ENCODE measurements at regions not wholly inside any gene's neighbourhood (a gene's known extent, or its start where the extent isn't known, plus 50 kb on each side); places are given as distances from the start of the nearest gene placed in this dataset.
"Not testable (repeated sequence)": the region's sequence is repeated elsewhere in the genome, so short reads cannot be mapped to it uniquely, and the experiment has no call there.

DNA sequence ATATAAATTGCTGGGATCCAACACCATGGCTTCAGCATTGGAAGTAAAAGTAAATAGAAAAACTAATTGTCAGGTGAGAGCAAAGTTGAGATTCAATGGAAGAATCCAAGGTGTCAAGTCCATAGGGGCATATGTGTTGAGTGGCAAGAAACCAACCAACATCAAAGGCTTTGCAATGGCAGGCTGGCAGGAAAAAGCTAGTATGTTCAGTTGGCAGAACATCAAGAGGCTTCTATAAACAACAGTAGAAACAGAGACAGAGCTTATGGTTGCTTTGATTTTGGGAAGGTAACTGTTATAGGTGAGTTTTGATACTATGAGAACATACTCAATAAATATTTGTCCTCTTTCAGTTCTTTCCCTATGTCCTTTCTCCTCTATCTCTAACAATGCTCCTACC is 553.7 kb upstream of the MDGA2 start:
- no peak for ATAC-seq (replicated peaks in 6 of 8)
- Histone ChIP-seq H3K4me1 (replicated peaks in 1 of 2) (no peaks in the 10 kb centered on the region), H3K27ac (no peak overlapping the region), H3K4me3 (no peak overlapping the region)
- in situ Hi-C loops (cut with MboI; ENCODE audit: low pct_unique_long_range_greater_than_20kb in 2 of 9, low sequenced_read_pairs in 9 of 9, unreplicated experiment in 9 of 9) = no loop called here

DNA sequence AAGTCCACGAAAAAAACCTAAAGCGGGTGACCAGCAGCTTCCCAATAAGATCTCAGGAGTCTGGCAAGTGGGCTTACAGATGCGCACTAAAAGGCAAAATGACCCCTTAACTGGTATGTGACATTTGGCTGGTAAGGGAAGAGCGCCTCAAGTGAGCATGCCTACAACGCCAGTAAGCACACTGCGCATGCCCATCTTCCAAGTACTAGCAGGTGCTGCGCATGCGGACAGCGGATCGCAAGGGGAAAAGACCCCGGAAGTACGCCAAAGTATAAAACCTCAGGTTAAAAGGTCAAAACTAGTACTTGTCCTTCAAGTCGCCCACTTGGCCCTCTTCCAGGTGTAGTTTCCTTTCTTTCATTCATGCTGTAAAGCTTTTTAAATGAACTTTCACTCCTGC is 518.5 kb upstream of the MDGA2 start:
- WGBS, 10 experiments = 58 to 100% (median 92%) methylated on average over 1 to 10 of the region's 13 CpGs
- ATAC-seq (replicated peaks in 6 of 8) = no peak
- in situ Hi-C loops (cut with MboI; ENCODE audit: low pct_unique_long_range_greater_than_20kb in 2 of 9, low sequenced_read_pairs in 9 of 9, unreplicated experiment in 9 of 9) = no loop called here
- Histone ChIP-seq H3K4me3 (no peak overlapping the region), H3K27ac (no peak overlapping the region), H3K4me1 (replicated peaks in 1 of 2) (no peaks in the 10 kb centered on the region)

DNA sequence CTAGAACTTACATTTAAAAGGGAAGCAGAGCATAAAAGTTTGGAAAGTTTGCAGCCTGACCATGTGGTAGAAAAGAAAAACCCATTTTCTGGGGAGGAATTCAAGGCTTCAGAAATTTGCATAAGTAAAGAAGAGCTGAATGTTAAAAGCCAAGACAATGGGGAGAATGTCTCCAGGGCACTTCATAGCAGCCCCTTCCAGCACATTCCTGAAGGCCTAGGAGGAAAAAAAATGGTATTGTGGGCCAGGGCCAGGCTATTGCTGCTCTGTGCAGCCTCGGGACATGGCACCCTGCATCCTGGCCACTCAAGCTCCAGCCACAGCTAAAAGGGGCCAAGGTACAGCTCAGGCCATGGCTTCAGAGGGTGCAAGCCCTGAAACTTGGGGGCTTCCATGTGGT is 474.2 kb upstream of the MDGA2 start:
- H3K4me3 ChIP-seq; ATAC-seq (replicated peaks in 6 of 8); H3K4me1 ChIP-seq (replicated peaks in 1 of 2); in situ Hi-C loops (cut with MboI; ENCODE audit: low pct_unique_long_range_greater_than_20kb in 2 of 9, low sequenced_read_pairs in 9 of 9, unreplicated experiment in 9 of 9); H3K27ac ChIP-seq: not testable (repeated sequence)
- 17 to 100% (median 67%) methylated on average over 1 of the region's 1 CpG; no CpG with 5 or more reads in 5 of the 10 experiments for WGBS, 10 experiments

DNA sequence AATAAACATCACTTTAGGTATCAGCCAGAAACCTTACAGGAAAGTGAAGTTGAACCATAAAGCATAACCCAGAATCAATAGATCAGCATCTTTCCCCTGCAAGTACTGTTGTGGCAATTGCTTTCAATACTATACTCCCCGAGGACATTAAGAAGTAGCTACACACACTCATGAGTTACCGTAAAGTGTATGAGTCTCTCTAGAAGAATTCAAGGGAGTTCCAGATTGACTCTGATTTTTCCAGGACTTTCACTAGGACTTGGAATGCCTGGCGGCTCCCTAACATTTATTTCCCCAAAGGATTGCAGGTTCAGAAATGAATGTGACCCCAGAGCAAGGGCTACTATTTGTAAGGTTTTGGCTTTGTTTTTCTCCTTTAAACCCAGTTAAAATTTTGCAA is 465.4 kb upstream of the MDGA2 start:
- Histone ChIP-seq H3K27ac (no peak overlapping the region), H3K4me1 (replicated peaks in 1 of 2) (no peaks in the 10 kb centered on the region), H3K4me3 (no peak overlapping the region)
- ATAC-seq (replicated peaks in 6 of 8) = no peak
- in situ Hi-C loops (cut with MboI; ENCODE audit: low pct_unique_long_range_greater_than_20kb in 2 of 9, low sequenced_read_pairs in 9 of 9, unreplicated experiment in 9 of 9) = no loop called here
- 7 to 100% (median 72%) methylated on average over 2 to 3 of the region's 3 CpGs; no CpG with 5 or more reads in 1 of the 10 experiments for WGBS, 10 experiments

DNA sequence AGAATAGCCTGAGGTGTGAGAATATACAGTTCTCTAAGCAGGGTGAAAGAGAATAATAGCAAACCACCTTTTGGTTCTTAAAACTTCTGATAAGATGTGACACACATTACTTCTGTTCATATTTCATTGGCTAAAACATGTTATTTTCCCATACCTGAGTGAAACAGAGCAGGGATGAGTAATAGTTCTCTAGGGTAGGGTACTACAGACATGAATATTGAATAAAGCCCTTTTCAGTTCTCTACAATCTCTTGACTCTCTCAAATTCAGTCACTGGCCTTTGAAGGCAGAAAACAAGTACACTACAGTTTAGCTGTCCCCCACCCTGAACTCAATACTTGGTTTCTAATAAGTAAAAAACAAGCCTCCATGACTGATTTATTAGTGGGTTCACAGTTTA is 454.1 kb upstream of the MDGA2 start:
- in situ Hi-C loops (cut with MboI; ENCODE audit: low pct_unique_long_range_greater_than_20kb in 2 of 9, low sequenced_read_pairs in 9 of 9, unreplicated experiment in 9 of 9) = no loop called here
- no peak for ATAC-seq (replicated peaks in 6 of 8)
- H3K4me1 ChIP-seq (replicated peaks in 1 of 2) = no peaks in the 10 kb centered on the region
- no peak overlapping the region for H3K4me3 ChIP-seq
- no peak overlapping the region for H3K27ac ChIP-seq

DNA sequence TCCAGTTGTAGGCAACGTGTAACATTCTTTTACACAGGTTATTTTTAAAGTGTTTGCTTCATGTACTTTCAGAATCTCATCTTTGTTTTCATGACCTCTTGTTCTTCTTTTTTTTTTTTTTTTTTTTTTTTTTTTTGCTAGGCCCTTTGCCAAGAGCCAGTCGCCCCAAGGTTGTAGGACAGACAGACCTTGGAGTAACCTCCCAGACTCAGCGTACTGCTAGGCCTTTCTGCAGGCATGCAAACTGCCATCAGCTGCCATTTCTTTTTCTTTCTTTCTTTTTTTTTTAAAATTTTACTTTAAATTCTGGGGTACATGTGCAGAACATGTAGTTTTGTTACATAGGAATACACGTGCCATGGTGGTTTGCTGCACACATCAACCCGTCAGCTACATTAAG is 452.3 kb upstream of the MDGA2 start:
- Histone ChIP-seq H3K4me1 (replicated peaks in 1 of 2) (no peaks in the 10 kb centered on the region), H3K4me3 (no peak overlapping the region), H3K27ac (no peak overlapping the region)
- in situ Hi-C loops (cut with MboI; ENCODE audit: low pct_unique_long_range_greater_than_20kb in 2 of 9, low sequenced_read_pairs in 9 of 9, unreplicated experiment in 9 of 9) = no loop called here
- 0 to 96% (median 77%) methylated on average over 2 to 5 of the region's 5 CpGs; no CpG with 5 or more reads in 1 of the 10 experiments for WGBS, 10 experiments
- ATAC-seq (replicated peaks in 6 of 8) = no peak

DNA sequence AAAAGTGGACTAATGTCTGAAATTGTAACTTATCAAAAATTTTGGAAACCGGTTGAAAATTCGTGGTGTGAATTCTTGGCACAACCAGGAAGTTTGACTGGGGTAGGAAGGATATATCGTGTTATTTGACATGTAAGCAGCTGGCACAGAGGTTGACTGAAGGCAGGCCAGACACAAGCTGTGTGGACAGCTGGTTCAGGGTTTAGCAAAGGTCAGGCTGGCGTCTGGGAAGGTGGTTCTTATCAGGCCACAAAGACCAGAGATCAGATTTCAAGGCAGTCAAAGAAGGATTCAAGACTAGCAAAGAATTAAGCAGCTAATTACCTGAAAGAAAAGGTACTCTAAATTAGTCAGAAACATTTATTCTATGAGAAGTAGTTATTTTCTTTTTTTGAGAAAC is 450.2 kb upstream of the MDGA2 start:
- no peak overlapping the region for H3K4me3 ChIP-seq
- in situ Hi-C loops (cut with MboI; ENCODE audit: low pct_unique_long_range_greater_than_20kb in 2 of 9, low sequenced_read_pairs in 9 of 9, unreplicated experiment in 9 of 9) = no loop called here
- H3K27ac ChIP-seq = no peak overlapping the region
- 0 to 81% (median 50%) methylated on average over 2 to 4 of the region's 4 CpGs; no CpG with 5 or more reads in 1 of the 10 experiments for WGBS, 10 experiments
- no peaks in the 10 kb centered on the region for H3K4me1 ChIP-seq (replicated peaks in 1 of 2)
- ATAC-seq (replicated peaks in 6 of 8) = no peak

DNA sequence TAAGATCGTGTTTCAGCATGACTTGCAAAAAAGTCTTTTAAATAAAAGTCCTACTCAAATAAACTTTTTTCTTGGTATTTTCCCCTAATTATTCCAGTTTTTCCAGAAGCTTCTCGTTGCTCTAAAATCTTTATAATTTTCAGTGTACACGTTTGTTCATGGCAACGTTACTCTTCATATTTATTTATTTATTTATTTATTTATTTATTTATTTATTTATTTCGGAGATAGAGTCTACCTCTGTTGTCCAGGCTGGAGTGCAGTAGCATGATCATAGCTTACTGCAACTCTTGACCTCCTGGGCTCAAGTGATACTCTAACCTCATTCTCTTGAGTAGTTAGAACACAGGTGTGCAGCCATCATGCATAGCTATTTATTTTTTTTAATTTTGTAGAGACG is 438.3 kb upstream of the MDGA2 start:
- ATAC-seq (replicated peaks in 6 of 8) = no peak
- no peak overlapping the region for H3K4me3 ChIP-seq
- H3K4me1 ChIP-seq (replicated peaks in 1 of 2) = no peaks in the 10 kb centered on the region
- in situ Hi-C loops (cut with MboI; ENCODE audit: low pct_unique_long_range_greater_than_20kb in 2 of 9, low sequenced_read_pairs in 9 of 9, unreplicated experiment in 9 of 9) = no loop called here
- H3K27ac ChIP-seq = no peak overlapping the region
- 16 to 97% (median 79%) methylated on average over 3 to 6 of the region's 6 CpGs for WGBS, 10 experiments

DNA sequence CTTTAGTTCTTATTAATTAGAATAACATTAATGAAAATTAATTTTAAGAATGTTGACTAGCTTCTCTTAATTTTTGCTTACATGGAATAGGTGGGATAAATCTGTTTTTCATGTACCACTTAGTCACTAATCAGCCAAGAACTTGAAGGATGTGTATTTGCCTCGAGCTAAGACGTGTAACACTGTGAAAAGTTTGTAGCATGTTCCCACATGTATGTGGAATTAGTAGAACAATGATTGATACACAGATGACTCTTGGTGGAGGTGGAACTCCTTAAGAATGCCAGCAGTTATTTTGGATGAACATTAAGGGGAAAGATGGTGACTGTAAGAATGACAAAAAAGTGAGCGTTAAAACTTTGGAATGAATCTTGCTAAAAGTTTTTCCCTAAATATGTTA is 435.7 kb upstream of the MDGA2 start:
- 0 to 100% (median 73%) methylated on average over 1 to 3 of the region's 3 CpGs; no CpG with 5 or more reads in 1 of the 10 experiments for WGBS, 10 experiments
- in situ Hi-C loops (cut with MboI; ENCODE audit: low pct_unique_long_range_greater_than_20kb in 2 of 9, low sequenced_read_pairs in 9 of 9, unreplicated experiment in 9 of 9) = no loop called here
- no peak overlapping the region for H3K4me3 ChIP-seq
- no peaks in the 10 kb centered on the region for H3K4me1 ChIP-seq (replicated peaks in 1 of 2)
- H3K27ac ChIP-seq = no peak overlapping the region
- no peak for ATAC-seq (replicated peaks in 6 of 8)

DNA sequence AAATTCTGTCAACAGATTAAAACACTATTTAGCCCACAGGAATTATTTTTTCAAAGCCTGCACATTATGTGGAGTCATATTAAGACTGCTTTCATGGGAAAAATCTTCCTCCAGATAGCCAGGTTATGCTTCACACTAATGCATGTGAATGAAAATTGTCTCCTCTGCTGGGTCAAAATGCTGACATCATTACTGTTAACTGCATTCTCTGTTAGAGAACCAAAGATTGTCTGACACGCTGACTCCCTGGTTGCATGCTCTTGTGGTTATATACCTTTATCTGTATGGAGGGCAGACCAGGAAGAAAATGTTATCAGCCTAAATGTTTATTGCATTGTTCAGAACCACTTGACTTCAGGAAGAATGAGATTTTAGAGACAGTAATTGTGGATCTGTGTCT is 432.2 kb upstream of the MDGA2 start:
- in situ Hi-C loops (cut with MboI; ENCODE audit: low pct_unique_long_range_greater_than_20kb in 2 of 9, low sequenced_read_pairs in 9 of 9, unreplicated experiment in 9 of 9) = no loop called here
- WGBS, 10 experiments = 20 to 100% (median 67%) methylated on average over 1 of the region's 1 CpG; no CpG with 5 or more reads in 3 of the 10 experiments
- ATAC-seq (replicated peaks in 6 of 8) = peak in 3 of 8 experiments; percentile 37 to 50 (median 47)

DNA sequence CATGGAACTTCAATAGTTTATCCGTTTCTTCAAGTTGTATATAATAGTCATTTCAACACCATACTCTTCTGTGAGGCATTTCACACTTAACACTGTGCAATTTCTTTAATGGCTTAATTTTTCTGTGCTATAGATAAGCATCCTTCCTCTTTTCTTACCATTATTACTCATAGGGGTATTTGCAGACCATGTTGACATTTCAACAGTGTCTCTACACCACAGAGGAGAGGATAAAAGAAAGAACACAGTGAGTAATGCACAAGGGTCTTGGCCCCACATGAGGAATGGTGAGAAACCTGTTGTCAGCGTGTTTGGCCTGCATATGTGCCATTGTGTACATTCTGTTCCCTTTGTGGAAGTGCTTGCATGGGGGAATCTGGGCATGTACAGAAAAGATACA is 421.5 kb upstream of the MDGA2 start:
- 0 to 90% (median 29%) methylated on average over 1 to 2 of the region's 2 CpGs; no CpG with 5 or more reads in 2 of the 10 experiments for WGBS, 10 experiments
- no peak overlapping the region for H3K4me3 ChIP-seq

More for the DNA sequence above, 432.2 kb upstream of the MDGA2 start:
- no peak overlapping the region for H3K27ac ChIP-seq
- no peaks in the 10 kb centered on the region for H3K4me1 ChIP-seq (replicated peaks in 1 of 2)
- no peak overlapping the region for H3K4me3 ChIP-seq

DNA sequence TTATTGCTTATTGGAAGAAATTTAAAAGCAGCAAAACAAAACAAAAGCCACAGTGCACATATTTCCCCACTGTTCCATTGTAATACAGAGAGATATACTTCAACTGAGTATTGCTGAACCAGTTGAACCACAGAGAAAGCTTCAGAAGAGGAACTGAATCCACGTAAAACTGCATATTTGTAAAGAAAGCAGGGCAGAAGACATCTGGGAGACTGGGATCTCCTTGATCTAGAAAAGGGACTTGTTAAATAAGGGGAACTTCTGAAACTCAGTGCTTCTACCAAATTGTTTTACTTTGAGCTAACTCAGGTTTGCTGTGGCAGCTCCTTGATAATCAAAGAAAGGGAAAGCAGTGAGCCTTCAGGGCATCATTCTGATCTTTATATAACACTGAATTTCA is 411.1 kb upstream of the MDGA2 start:
- ATAC-seq (replicated peaks in 6 of 8) = no peak
- WGBS, 10 experiments = 0 to 100% (median 33%) methylated on average over 1 of the region's 1 CpG; no CpG with 5 or more reads in 3 of the 10 experiments
- Histone ChIP-seq H3K4me3 (no peak overlapping the region), H3K27ac (no peak overlapping the region), H3K4me1 (replicated peaks in 1 of 2) (no peaks in the 10 kb centered on the region)
- in situ Hi-C loops (cut with MboI; ENCODE audit: low pct_unique_long_range_greater_than_20kb in 2 of 9, low sequenced_read_pairs in 9 of 9, unreplicated experiment in 9 of 9) = no loop called here

More for the DNA sequence above, 421.5 kb upstream of the MDGA2 start:
- Histone ChIP-seq H3K27ac (no peak overlapping the region), H3K4me1 (replicated peaks in 1 of 2) (peaks cover 0 to 6% of the 10 kb centered on the region in 2 donors)
- peak in 2 of 8 experiments; percentile 44 to 81 for ATAC-seq (replicated peaks in 6 of 8)
- in situ Hi-C loops (cut with MboI; ENCODE audit: low pct_unique_long_range_greater_than_20kb in 2 of 9, low sequenced_read_pairs in 9 of 9, unreplicated experiment in 9 of 9) = no loop called here

DNA sequence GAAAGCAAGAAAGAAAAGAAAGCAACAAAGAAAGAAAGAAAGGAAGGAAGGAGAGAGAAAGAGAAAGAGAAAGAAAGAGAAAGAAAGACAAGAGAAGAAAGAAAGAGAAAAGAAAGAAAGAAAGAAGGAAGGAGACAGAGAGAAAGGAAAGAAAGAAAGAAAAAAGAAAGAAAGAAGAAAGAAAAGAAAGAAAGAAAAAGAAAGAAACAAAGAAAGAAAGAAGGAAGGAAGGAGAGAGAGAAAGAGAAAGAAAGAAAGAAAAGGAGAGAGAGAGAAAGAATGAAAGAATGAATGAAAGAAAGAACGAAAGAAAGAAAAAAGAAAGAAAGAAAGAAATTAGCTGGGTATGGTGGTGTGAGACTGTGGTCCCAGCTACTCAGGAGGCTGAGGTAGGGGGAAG is 400.1 kb upstream of the MDGA2 start:
- in situ Hi-C loops (cut with MboI; ENCODE audit: low pct_unique_long_range_greater_than_20kb in 2 of 9, low sequenced_read_pairs in 9 of 9, unreplicated experiment in 9 of 9) = no loop called here
- H3K4me3 ChIP-seq = no peak overlapping the region
- WGBS, 10 experiments = 0 to 100% (median 83%) methylated on average over 1 of the region's 1 CpG; no CpG with 5 or more reads in 1 of the 10 experiments
- H3K4me1 ChIP-seq (replicated peaks in 1 of 2) = no peaks in the 10 kb centered on the region
- H3K27ac ChIP-seq = no peak overlapping the region
- ATAC-seq (replicated peaks in 6 of 8) = no peak

DNA sequence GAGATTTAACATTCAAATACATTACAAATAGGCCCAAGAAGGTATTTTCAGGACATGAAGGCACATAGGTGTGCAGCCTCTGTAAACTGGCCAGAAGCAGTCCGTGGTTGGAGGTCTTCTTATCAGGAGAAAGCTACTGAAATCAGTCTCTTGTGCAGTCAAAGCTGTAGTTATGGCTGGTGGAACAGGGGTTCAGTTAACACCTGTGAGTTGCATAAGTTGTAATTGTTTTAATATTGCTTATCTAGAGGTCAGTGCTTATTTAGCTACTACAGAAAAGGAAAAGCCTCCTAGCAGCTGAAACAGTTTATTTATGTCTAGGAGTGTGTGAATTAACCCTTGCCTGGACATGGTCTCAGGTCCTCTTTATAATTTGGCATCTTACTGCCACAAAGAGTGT is 377.6 kb upstream of the MDGA2 start:
- peak in 1 of 8 experiments; percentile 23 for ATAC-seq (replicated peaks in 6 of 8)
- 0 to 100% (median 25%) methylated on average over 1 of the region's 1 CpG; no CpG with 5 or more reads in 4 of the 10 experiments for WGBS, 10 experiments

More for the DNA sequence above, 377.6 kb upstream of the MDGA2 start:
- Histone ChIP-seq H3K4me1 (replicated peaks in 1 of 2) (no peaks in the 10 kb centered on the region), H3K27ac (no peak overlapping the region), H3K4me3 (no peak overlapping the region)
- in situ Hi-C loops (cut with MboI; ENCODE audit: low pct_unique_long_range_greater_than_20kb in 2 of 9, low sequenced_read_pairs in 9 of 9, unreplicated experiment in 9 of 9) = no loop called here

Data from motor neuron (in vitro differentiated cells).